ENCODE measurements at regions not wholly inside any gene's neighbourhood (a gene's known extent, or its start where the extent isn't known, plus 50 kb on each side); places are given as distances from the start of the nearest gene placed in this dataset.
"Not testable (repeated sequence)": the region's sequence is repeated elsewhere in the genome, so short reads cannot be mapped to it uniquely, and the experiment has no call there.

GRCh38 chr3:144900366-144900765 lies 928.7 kb downstream of the DIPK2A start:
- H3K36me3 ChIP-seq (replicated peaks) = no peaks in the 10 kb centered on the region
- TF ChIP-seq CTCF (IDR thresholded peaks at IDR 0.05; ENCODE audit: low read depth, low read length, missing control alignments) = no peak
- DNase-seq = no peak
- H3K27ac ChIP-seq = no peak overlapping the region
- no peak overlapping the region for H3K4me3 ChIP-seq (ENCODE audit: low read depth, low read length)
- in situ Hi-C loops (cut with HindIII; ENCODE audit: low pct_ligation_motif_present, low sequenced_read_pairs) = no loop called here
- no peaks in the 10 kb centered on the region for H3K27me3 ChIP-seq (replicated peaks)

DNA sequence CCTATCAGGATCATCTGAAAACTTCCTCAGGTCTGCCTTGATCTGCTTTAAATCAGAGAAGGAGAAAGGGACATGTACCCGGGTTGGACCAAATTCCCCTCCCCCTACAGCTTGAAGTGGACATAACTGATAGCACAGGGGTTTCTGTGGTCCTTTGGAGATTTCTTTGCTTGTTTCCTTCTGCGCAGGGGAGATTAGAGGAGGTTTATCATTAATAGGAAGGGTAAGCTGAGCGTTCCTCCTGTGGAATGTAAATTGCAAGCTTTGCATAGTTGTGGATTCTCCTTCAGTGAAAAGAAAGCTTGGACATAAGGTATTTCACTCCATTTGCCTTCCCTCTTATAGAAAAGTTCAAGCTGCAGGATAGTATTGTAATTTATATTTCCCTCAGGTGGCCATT lies 936.0 kb downstream of the DIPK2A start:
- in situ Hi-C loops (cut with HindIII; ENCODE audit: low pct_ligation_motif_present, low sequenced_read_pairs); DNase-seq; H3K36me3 ChIP-seq (replicated peaks); H3K27ac ChIP-seq; H3K4me3 ChIP-seq (ENCODE audit: low read depth, low read length); H3K27me3 ChIP-seq (replicated peaks): not testable (repeated sequence)

DNA sequence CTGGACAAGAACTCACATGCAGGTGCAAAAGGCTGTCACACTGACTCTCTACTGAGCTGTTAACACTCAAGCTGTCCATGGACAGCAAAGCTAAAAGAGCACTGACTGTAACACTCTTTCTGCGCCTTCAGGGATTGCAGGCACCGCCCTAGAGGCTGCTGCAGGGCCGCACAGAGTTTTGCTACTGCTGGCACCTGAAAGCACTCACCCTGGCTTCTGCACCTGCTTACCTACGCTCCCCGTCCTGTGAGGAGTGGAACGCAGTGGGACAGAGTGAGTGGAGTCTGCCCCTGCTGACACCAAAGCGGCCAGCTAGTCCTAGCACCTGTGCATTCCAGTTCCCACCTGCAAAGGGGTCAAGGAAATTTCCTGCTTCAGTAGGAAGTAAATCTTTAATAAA lies 941.3 kb downstream of the DIPK2A start:
- in situ Hi-C loops (cut with HindIII; ENCODE audit: low pct_ligation_motif_present, low sequenced_read_pairs) = no loop called here
- Histone ChIP-seq H3K36me3 (replicated peaks) (no peaks in the 10 kb centered on the region), H3K27ac (no peak overlapping the region), H3K27me3 (replicated peaks) (no peaks in the 10 kb centered on the region), H3K4me3 (ENCODE audit: low read depth, low read length) (no peak overlapping the region)
- TF ChIP-seq CTCF (IDR thresholded peaks at IDR 0.05; ENCODE audit: low read depth, low read length, missing control alignments) = no peak
- DNase-seq = no peak

- in situ Hi-C loops (cut with HindIII; ENCODE audit: low pct_ligation_motif_present, low sequenced_read_pairs) = no loop called here
- Histone ChIP-seq H3K4me3 (ENCODE audit: low read depth, low read length) (no peak overlapping the region), H3K36me3 (replicated peaks) (no peaks in the 10 kb centered on the region), H3K27ac (no peak overlapping the region), H3K27me3 (replicated peaks) (no peaks in the 10 kb centered on the region)
- DNase-seq = no peak
- no peak for TF ChIP-seq CTCF (IDR thresholded peaks at IDR 0.05; ENCODE audit: low read depth, low read length, missing control alignments)
Measured at GRCh38 chr3:144915202-144915601, 943.6 kb downstream of the DIPK2A start.

- in situ Hi-C loops (cut with HindIII; ENCODE audit: low pct_ligation_motif_present, low sequenced_read_pairs) = no loop called here
- no peaks in the 10 kb centered on the region for H3K27me3 ChIP-seq (replicated peaks)
- no peak for TF ChIP-seq CTCF (IDR thresholded peaks at IDR 0.05; ENCODE audit: low read depth, low read length, missing control alignments)
- no peak overlapping the region for H3K4me3 ChIP-seq (ENCODE audit: low read depth, low read length)
- no peak overlapping the region for H3K27ac ChIP-seq
- H3K36me3 ChIP-seq (replicated peaks) = no peaks in the 10 kb centered on the region
- no peak for DNase-seq
Measured at GRCh38 chr3:144921710-144922109, 950.1 kb downstream of the DIPK2A start.

DNA sequence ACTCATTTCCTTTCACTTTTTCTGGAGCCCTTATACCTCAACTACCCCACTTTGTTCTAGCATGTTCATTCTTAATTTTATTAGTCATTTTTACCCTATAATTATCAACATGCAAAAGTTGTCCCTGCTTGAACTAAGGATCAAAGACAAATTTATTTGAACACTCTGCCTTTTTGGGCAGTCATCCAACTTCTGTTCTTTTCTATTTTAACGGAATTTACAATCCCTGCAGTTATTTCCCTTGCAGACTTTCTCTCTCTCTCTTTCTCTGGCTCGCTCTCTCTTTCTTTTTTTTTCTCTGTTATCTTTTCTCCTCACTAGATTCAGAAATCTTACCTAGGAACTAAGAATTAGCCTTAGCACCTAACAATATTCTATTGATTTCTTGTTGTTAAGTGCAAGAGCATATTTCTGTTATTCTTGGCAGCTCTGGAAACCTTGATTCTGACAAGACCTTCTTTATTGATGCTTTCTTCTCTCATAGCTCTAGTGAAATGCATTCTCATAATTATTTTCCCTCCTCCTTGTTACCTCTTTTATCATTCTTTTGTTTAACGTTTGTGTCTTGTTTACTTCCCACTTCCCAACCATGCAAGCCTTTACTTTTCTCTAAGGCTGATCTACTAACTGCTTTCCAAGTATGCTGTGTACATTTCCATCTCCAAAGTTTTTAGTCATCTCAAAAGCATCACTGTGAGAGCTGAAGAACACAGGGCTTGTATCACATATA lies 951.6 kb downstream of the DIPK2A start:
- Histone ChIP-seq H3K27me3 (replicated peaks) (no peaks in the 10 kb centered on the region), H3K36me3 (replicated peaks) (no peaks in the 10 kb centered on the region), H3K4me3 (ENCODE audit: low read depth, low read length) (no peak overlapping the region), H3K27ac (no peak overlapping the region)
- DNase-seq = peak; percentile 11
- in situ Hi-C loops (cut with HindIII; ENCODE audit: low pct_ligation_motif_present, low sequenced_read_pairs) = no loop called here
- no peak for TF ChIP-seq CTCF (IDR thresholded peaks at IDR 0.05; ENCODE audit: low read depth, low read length, missing control alignments)
